ENCODE measurements at regions not wholly inside any gene's neighbourhood (a gene's known extent, or its start where the extent isn't known, plus 50 kb on each side); places are given as distances from the start of the nearest gene placed in this dataset.

DNA sequence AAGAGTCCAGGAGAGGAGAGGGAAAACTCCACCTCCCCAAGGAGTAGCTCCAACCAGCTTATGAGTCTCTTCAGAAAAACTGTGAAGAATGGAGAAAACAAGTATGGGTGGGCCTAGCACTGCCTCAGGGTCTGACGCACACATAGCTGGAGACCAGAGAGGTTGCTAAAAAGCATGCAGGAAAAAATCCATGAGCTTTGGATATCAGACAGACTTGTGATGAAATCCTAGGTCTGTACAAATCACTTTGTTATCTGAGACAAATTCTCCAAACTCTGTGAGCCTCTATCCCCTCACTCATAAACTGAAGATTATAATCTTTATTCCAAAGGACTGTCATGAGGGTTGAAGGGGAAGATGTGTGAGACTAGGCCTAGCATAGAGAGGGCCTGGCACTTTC is 141.5 kb upstream of the FGGY start:
- Mint-ChIP-seq H3K4me3 (ENCODE audit: unreplicated experiment) (no peak overlapping the region), H3K36me3 (ENCODE audit: unreplicated experiment) (peaks cover 4% of the 10 kb centered on the region), H3K9me3 (ENCODE audit: unreplicated experiment) (peaks cover 6% of the 10 kb centered on the region), H3K27me3 (ENCODE audit: unreplicated experiment) (no peaks in the 10 kb centered on the region), H3K27ac (ENCODE audit: unreplicated experiment) (no peak overlapping the region), H3K4me1 (ENCODE audit: unreplicated experiment) (peaks cover 44% of the 10 kb centered on the region)
- no peak for DNase-seq (ENCODE audit: extremely low spot score, unreplicated experiment)
- TF ChIP-seq, protein P1, sequence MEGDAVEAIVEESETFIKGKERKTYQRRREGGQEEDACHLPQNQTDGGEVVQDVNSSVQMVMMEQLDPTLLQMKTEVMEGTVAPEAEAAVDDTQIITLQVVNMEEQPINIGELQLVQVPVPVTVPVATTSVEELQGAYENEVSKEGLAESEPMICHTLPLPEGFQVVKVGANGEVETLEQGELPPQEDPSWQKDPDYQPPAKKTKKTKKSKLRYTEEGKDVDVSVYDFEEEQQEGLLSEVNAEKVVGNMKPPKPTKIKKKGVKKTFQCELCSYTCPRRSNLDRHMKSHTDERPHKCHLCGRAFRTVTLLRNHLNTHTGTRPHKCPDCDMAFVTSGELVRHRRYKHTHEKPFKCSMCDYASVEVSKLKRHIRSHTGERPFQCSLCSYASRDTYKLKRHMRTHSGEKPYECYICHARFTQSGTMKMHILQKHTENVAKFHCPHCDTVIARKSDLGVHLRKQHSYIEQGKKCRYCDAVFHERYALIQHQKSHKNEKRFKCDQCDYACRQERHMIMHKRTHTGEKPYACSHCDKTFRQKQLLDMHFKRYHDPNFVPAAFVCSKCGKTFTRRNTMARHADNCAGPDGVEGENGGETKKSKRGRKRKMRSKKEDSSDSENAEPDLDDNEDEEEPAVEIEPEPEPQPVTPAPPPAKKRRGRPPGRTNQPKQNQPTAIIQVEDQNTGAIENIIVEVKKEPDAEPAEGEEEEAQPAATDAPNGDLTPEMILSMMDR (IDR thresholded peaks at IDR 0.05), result no peak

GRCh38 chr1:59156051-59156450 is 140.8 kb upstream of the FGGY start:
- no peak overlapping the region for H3K4me3 Mint-ChIP-seq (ENCODE audit: unreplicated experiment)
- H3K27ac Mint-ChIP-seq (ENCODE audit: unreplicated experiment), result peak overlapping the region; percentile 7
- TF ChIP-seq, protein P1 (IDR thresholded peaks at IDR 0.05), result no peak
- H3K9me3 Mint-ChIP-seq (ENCODE audit: unreplicated experiment), result peaks cover 6% of the 10 kb centered on the region
- H3K27me3 Mint-ChIP-seq (ENCODE audit: unreplicated experiment), result no peaks in the 10 kb centered on the region
- H3K36me3 Mint-ChIP-seq (ENCODE audit: unreplicated experiment), result peaks cover 4% of the 10 kb centered on the region
- DNase-seq (ENCODE audit: extremely low spot score, unreplicated experiment), result no peak
- H3K4me1 Mint-ChIP-seq (ENCODE audit: unreplicated experiment), result peaks cover 37% of the 10 kb centered on the region

DNA sequence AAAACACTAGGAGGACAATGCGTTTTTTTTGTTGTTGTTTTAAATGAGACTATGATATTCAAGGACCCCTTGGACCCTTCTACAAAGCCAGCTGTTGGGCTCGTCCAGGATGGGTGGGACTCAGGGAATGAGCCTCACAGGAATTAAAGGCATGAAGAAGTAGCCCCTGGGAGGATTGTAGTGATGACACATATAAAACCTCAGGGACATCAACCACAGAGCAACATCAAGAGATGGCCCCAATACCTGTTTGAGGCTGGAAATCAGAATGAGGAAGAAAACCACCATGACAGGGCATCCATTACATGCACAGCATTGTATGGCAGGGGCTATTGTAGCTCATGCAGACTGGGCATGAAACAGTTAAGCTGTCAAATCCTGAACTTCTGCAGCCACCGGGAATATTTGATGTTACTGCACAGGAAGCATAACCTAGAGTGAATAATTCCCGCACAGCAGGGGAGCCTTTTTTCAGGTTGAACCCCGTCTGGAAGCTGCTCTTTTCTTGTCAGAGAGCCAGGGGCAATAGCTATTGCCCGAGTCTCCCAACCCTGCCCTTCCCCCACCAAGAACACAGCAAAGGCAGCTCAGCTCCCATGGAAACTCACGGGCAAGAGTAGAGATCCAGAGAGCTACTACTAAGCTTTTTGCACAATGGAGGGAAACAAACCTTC is 140.2 kb upstream of the FGGY start:
- Mint-ChIP-seq H3K4me1 (ENCODE audit: unreplicated experiment) (peaks cover 31% of the 10 kb centered on the region), H3K27me3 (ENCODE audit: unreplicated experiment) (no peaks in the 10 kb centered on the region), H3K27ac (ENCODE audit: unreplicated experiment) (peak overlapping the region; percentile 37), H3K4me3 (ENCODE audit: unreplicated experiment) (peak overlapping the region; percentile 10), H3K9me3 (ENCODE audit: unreplicated experiment) (peaks cover 6% of the 10 kb centered on the region), H3K36me3 (ENCODE audit: unreplicated experiment) (peaks cover 4% of the 10 kb centered on the region)
- no peak for DNase-seq (ENCODE audit: extremely low spot score, unreplicated experiment)
- TF ChIP-seq, protein P1 (IDR thresholded peaks at IDR 0.05), result no peak

GRCh38 chr1:59158321-59158720 is 138.6 kb upstream of the FGGY start:
- DNase-seq (ENCODE audit: extremely low spot score, unreplicated experiment), result no peak
- no peak overlapping the region for H3K4me3 Mint-ChIP-seq (ENCODE audit: unreplicated experiment)
- peaks cover 19% of the 10 kb centered on the region for H3K4me1 Mint-ChIP-seq (ENCODE audit: unreplicated experiment)
- H3K27ac Mint-ChIP-seq (ENCODE audit: unreplicated experiment), result no peak overlapping the region
- H3K27me3 Mint-ChIP-seq (ENCODE audit: unreplicated experiment), result no peaks in the 10 kb centered on the region
- H3K9me3 Mint-ChIP-seq (ENCODE audit: unreplicated experiment), result peaks cover 6% of the 10 kb centered on the region
- H3K36me3 Mint-ChIP-seq (ENCODE audit: unreplicated experiment), result peaks cover 4% of the 10 kb centered on the region
- TF ChIP-seq, protein P1 (IDR thresholded peaks at IDR 0.05), result no peak

GRCh38 chr1:59159557-59160203 is 137.2 kb upstream of the FGGY start:
- Mint-ChIP-seq H3K27me3 (ENCODE audit: unreplicated experiment) (no peaks in the 10 kb centered on the region), H3K4me1 (ENCODE audit: unreplicated experiment) (peaks cover 26% of the 10 kb centered on the region), H3K9me3 (ENCODE audit: unreplicated experiment) (peaks cover 6% of the 10 kb centered on the region), H3K27ac (ENCODE audit: unreplicated experiment) (no peak overlapping the region), H3K36me3 (ENCODE audit: unreplicated experiment) (peaks cover 4% of the 10 kb centered on the region), H3K4me3 (ENCODE audit: unreplicated experiment) (no peak overlapping the region)
- no peak for DNase-seq (ENCODE audit: extremely low spot score, unreplicated experiment)
- TF ChIP-seq, protein P1 (IDR thresholded peaks at IDR 0.05), result no peak

All from osteocyte (in vitro differentiated cells).